CD4-positive, alpha-beta T cell treated with Interleukin-21 for 1 hour (primary cell): ENCODE measurements at regions not wholly inside any gene's neighbourhood (a gene's known extent, or its start where the extent isn't known, plus 50 kb on each side); places are given as distances from the start of the nearest gene placed in this dataset.

Experiments used
- DNase-seq: peaks from one replicate; pipeline ENCODE4 v3.0.0-alpha.2; 2020

GRCh38 chr2:85939131-85939530 lies 50.3 kb upstream of the ST3GAL5 start:
- no peak for DNase-seq
